ENCODE measurements at regions not wholly inside any gene's neighbourhood (a gene's known extent, or its start where the extent isn't known, plus 50 kb on each side); places are given as distances from the start of the nearest gene placed in this dataset.
A peak's percentile ranks its signal among the peaks of the same experiment; 100 is the strongest.

DNA sequence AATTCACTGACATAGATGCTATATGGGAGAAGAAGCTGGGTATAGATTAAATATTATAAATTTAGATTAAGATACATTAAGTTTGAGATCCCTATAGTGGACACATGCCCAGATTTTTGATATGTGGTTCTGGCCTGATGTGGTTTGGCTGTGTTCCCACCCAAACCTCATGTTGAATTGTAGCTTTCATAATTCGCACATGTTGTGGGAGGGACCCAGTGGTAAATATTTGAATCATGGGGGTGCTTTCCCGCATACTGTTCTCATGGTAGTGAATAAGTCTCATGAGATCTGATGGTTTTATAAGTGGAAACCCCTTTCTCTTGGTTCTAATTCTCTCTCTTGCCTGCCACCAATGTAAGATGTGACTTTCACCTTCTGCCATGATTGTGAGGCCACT is 189.4 kb upstream of the CD96 start:
- no peak for DNase-seq (ENCODE audit: low spot score)

DNA sequence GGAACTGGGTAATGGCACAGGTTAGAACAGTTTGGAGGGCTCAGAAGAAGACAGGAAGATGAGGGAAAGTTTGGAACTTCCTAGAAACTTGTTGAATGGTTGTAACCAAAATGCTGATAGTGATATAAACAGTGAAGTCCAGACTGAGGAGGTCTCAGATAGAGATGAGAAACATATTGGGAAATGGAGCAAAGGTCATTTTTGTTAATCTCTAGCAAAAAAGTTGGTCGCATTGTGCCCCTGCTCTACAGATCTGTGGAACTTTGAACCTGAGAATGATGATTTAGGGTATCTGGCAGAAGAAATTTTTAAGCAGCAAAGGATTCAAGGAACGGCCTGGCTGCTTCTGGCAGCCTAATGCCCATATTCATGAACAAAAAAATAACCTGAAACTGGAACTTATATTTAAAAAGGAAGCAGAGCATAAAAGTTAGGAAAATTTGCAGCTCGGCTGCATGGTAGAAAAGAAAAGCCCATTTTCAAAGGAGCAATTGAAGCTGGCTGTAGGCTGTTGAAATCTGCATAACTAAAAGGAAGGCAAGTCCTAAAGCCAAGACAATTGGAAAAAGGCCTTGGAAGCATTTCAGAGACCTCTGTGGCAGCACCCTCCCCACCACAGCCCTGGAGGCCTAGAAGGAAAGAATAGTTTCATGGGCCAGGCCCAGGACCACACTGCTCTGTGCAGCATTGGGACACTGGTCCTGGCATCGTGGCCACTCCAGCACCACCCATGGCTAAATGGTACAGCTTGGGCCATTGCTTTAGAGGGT is 182.6 kb upstream of the CD96 start:
- no peak for DNase-seq (ENCODE audit: low spot score)

DNA sequence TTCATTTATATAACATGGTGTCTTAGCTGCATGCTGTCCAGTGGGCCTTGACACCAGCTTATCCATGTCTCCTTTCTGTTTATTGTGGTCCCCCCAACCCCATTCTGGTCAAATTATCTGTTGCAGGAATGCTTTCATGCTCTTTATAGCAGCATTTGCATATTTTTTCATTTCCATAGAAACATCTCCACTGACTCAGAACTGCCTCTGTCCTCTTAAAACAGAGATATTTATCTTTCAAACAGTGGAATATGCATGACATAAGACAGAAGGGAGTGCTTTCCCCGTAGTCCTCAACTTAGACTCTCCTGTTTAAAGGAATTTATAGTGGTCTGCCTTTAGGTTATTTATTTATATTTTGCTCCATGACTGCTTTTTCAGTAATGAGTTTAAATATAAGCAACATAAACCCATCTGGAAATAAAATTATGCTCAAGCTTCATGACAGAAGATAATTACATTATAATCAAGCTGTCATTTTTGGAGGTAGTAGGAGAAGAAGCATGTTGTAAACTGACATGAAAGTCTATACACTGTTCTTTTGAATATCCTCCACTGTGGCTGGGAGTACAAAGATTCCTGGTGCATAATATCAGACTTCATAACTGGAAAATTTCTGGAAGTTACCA is 179.5 kb upstream of the CD96 start:
- no peak for DNase-seq (ENCODE audit: low spot score)

DNA sequence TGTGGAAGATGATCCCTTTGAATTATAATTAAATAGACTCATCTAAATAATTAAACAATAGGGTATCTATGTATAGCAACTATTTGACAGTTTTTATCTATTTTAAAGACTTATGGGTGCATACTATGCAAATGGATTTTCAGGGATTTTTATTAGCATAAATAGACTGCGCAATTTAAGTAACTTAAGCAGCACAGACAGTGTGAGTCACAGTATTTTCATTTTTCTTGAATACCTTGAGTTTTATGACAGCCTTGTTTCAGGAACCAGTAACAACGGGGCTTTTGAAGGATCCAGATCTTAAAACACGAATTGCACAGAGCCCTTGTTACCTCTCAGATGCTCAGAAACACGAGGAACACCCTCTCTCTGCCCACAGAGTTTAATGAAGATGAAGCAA is 175.5 kb upstream of the CD96 start:
- no peak for DNase-seq (ENCODE audit: low spot score)

DNA sequence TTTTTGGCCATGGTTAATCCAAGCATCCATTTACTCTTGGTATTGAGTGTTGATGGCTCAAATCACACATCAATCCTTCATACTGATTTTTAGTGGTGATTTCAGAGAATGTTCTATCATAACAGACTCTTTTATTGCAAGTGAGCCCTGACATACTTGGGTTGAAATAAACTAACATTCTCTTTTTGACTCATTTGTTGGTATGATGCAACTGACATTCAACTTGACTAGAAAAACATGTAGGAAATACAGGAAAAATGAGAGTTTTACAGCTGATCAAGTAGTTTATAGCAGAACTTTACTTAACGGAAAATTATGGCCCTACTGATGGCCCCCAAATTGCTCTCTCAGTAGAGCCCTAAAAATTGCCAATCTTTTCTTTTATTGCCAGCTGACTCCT is 173.9 kb upstream of the CD96 start:
- DNase-seq (ENCODE audit: low spot score) = no peak

DNA sequence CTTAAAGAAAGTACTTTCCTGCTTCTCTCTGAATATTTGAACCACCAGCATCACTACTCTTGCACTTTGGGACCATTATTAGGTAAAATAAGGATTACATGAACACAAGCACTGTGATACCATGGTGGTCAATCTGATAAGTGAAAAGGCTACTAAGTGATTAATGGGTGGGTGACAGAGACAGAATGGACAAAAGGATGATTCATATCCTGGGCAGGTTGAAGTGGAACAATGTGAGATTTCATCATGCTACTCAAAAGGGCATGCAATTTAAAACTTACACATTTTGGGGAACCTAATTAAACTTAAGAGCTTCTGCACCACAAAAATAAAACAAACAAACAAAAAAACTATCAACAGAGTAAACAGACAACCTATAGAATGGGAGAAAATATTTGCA is 172.0 kb upstream of the CD96 start:
- DNase-seq (ENCODE audit: low spot score) = peak; percentile 32

DNA sequence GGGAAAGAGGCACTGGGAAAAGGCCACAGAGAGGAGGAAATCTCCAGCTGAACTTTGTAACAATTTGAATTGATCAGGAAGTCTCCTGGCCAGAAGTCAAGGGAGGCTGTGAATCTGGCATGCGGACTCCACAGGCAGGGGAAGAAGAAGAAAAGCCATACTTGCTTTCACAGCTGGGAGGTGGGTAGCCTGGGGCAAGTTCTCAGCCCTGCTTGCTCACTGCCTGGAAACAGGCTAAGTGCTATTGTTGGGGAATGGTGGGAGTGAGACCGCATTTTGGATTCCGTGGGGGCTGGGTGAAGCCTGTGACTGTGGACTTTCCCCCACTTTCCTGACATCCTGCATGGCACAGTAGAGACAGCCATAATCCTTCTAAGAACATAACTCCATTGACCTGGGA is 168.8 kb upstream of the CD96 start:
- no peak for DNase-seq (ENCODE audit: low spot score)

DNA sequence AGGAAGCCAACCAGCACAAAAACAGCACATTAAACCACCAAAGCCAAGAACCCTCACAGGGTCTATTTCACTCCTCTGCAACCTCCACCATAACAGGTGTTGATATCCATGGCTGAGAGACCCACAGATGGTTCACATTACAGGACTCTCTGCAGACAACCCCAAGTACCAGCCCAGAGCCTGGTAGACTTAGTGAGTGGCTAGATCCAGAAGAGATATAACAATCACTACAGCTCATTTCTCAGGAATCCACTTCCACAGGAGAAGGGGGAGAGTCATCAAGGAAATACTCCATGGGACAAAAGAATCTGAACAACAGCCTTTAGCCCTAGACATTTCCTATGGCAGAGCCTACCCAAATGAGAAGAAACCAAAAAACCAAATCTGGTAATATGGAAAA is 168.1 kb upstream of the CD96 start:
- DNase-seq (ENCODE audit: low spot score) = no peak

DNA sequence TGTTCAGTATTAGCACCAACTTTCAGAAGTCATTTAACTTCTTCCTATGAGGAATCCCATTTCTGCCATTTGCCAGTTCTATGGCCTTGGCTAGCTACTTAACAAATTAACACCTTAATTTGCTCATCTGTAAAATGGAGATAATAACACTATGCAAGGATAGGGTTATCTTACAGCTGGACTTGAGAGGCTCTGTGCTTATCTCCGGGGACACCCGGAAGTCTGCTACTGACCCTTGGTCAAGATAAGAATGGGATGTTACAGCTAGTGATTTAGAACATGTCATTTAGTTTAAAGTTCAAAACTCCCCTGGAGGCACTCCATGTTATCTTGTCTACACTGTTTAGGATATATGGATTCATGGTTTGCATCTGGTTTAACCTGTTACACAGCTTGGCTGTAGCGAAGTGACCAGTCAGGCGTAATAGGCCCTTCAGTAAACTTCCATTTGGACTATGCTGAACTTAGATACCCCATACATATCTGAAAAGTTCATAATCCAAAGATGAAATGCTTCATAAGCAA is 156.0 kb upstream of the CD96 start:
- DNase-seq (ENCODE audit: low spot score) = no peak

DNA sequence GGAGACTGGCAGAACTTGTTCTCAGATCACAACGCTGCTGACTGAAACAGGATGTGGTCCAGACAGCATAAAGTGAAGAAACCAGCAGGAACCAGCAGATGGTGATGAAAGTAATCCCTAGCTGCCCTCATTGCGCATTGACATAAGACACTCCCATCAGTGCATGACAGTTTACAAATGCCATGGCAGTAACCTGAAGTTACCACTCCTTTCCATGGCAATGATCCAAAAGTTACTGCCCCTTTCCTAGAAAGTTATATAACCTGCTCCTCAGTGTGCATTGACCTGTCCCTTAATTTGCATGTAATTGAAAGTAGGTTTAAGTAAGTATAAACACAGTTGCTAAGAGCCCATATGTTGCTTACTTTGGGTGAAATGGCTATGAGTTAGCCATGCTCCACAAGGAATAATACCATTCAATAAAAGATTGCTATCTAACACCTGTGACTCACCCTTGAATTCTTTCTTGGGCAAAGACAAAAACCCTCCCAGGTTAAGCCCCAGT is 149.1 kb upstream of the CD96 start:
- peak; percentile 36 for DNase-seq (ENCODE audit: low spot score)

DNA sequence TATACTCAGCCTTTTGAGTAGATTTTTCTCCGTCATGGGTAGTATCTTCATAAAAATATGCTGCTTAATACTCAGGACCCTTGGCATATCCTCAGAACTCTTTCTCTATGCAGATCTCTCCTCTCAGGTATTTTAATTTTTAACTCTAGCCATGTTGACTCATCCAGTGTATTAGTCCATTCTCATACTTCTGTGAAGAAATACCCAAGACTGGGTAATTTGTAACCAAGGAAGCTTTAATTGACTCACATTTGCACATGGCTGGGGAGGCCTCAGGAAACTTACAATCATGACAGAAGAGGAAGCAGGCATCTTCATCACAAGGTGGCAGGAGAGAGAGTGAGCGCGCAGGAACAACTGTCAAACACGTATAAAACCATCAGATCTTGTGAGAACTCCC is 129.3 kb upstream of the CD96 start:
- no peak for DNase-seq (ENCODE audit: low spot score)

DNA sequence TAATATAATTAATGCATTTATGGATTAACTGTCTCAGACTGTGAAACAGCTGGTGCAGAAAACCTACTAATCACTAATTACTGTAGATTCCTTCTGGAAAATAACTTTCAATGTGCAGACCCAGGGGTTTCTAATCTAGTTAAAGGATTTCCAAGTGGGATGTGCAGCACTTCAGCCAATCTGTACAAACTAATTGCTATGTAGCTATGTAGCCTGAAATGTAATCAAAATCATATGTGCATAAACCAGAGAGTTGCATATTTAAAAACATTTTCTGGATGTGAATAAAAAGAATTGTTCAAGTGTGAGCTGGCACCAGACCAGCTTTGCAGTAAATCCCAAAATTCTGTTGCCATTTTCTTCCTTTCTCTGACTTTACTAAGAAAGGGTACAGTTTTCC is 127.5 kb upstream of the CD96 start:
- DNase-seq (ENCODE audit: low spot score) = no peak

DNA sequence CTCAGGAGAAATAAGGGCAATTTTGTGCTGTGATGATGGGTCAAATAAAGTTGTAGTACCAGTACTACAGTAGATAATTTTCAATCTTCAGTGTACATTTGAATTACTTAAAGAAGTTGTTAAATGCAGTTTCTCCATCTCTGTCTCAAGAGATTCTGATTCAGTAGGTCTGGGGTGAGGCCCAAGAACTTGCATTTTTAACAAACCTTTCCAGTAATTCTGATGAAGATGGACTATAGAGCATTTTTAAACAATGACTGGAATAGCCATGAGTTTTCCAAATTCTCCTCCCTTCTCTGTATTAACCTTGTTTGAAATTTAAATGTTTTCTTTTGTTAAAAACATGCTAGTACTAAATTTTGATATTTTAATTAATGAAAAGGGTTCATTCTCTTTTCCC is 127.0 kb upstream of the CD96 start:
- no peak for DNase-seq (ENCODE audit: low spot score)

DNA sequence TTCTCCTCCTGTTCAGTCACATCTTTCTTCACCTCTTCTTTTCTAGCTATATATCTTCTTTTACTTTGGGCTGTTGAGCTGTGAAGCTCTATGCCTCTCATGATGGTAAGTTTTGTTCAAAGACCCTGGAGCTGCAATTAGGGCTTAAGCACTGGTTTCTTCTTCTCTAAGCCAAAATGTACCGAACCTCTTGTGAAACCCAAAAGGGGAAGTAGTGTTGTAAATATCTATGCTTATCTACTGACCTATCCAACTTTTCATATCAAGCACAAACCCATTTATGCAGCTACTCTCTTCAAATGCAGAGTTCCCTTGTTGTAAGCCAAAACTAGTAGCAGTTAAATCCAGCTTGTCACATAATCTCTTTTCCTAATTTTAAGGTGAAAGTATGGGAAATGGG is 123.6 kb upstream of the CD96 start:
- no peak for DNase-seq (ENCODE audit: low spot score)

DNA sequence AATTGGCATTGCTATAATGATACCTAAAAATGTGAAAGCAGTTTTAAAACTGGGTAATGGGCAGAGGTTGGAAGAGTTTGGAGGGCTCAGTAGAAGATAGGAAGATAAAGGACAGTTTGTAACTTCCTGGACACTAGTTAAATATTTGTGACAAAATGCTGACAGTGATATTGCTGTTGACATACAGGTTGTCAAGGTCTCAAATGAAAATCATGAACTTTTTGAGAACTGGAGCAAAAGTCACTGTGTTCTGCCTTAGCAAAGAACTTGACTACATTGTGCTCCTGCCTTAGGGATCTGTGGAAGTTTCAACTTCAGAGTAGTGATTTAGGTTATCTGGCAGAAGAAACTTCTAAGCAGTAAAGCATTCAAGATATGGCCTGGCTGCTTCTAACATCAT is 113.7 kb upstream of the CD96 start:
- DNase-seq (ENCODE audit: low spot score) = no peak

DNA sequence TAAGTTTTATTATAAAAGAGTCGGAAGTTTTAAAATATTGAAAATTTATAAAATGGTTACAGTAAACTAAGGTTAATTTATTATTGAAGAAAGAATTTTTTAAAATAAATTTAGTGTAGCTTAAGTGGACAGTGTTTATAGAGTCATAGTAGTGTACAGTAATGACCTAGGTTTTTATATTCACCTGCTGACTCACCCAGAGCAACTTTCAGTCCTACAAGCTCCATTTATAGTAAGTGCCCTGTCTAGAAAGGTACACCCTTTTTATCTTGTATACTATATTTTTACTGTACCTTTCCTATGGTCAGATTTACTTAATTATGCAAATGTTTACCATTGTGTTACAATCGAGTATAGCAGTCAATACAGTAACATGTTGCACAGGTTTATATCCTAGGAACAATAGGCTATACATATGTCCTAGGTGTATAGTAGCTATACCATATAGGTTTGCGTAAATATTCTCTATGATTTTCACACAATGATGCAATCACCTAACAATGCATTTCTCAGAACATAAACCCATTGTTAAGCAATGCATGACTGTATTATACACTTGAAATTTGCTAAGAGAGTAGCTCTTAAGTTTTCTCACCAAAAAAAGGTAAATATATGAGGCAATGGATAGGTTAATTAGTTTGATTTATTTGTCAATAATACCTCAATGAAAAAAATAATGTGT is 106.9 kb upstream of the CD96 start:
- DNase-seq (ENCODE audit: low spot score) = no peak

DNA sequence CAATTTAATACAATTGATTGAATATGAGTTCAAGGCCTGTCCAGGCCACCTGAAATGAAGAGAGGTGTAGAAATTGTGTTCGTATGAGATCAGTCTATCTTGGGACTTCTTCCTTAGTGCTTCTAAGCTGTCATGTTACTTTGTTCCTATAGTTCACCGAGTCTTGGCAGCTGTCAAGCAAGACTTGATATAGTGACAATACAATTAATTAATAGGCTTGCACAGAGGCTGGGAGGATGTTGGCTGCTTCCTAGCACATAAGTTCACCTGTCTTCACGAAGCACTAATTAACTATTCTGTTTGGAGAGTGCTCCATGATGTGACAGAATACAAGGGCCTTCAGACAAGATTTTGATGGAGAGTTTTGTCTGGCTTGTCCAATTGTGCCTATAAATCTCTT is 103.7 kb upstream of the CD96 start:
- DNase-seq (ENCODE audit: low spot score) = no peak

DNA sequence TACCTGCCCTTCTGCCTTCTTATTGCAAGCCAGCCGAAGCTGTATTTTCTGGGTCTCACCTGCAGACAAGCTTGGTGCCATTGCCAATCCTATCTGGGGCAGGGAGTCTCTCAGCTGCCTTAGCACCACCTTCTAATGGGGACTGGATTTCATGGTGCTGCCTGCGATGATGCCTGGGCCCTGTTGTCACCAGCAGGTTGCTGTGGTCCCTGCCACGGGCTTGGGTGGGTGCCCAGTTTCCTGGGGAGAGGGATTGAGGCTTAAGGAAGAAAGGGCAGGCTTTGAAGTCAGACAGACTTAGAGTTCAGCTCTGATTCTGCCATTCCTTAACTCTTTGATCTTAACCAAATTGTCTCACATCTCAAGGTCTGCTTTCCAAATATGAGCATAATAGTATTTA is 87.4 kb upstream of the CD96 start:
- DNase-seq (ENCODE audit: low spot score) = no peak

DNA sequence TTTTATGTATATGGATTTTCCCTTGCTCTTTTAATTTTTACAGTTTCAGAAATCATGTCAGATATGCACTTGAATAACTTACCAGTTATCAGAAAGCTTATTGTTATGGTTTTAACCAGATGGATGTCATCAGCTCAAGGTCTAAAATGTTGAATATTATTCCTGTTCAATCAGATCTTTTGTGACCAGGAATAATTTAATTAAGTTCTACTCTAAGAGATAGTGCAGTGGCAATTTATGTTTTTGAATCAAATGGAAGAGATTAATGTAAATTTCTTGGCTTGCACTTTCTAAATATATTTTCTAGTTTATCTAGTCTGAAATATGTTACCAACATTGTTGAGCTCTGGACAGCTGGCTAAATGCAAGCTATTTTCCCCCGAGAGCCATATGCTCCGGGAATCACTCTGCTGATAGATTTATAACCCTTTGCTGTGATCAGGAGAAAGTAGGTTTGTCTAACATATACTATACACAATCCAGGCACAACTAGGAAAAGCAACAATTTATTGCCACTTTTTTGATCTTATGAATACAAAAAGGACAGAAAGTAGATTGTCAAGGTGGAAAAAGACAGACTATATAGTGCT is 76.8 kb upstream of the CD96 start:
- DNase-seq (ENCODE audit: low spot score) = no peak

DNA sequence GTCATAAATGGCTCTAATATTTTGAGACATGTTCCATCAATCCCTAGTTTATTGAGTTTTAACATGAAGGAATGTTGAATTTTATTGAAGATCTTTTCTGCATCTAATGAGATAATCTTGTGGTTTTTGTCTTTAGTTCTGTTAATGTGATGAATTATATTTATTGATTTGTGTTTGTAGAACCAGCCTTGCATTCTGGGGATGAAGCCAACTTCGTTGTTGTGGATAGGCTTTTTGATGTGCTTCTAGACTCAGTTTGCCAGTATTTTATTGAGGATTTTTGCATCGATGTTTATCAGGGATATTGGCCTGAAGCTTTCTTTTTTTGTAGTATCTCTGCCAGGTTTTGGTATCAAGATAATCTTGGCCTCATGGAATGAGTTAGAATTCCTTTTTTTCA is 72.0 kb upstream of the CD96 start:
- DNase-seq (ENCODE audit: low spot score) = no peak

DNA sequence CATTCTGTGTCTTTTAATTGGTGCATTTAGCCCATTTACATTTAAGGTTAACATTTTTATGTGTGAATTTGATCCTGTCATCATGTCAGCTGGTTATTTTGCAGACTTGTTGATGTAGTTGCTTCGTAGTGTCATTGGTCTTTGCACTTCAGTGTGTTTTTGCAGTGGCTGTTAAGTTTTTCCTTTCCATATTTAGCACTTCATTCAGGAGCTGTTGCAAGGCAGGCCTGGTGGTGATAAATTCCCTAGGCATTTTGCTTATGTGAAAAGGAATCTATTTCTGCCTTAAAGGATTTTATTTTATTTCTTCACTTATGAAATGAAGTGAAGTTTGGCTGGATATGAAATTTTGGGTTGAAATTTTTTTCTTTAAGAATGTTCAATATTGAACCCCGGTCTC is 70.2 kb upstream of the CD96 start:
- DNase-seq (ENCODE audit: low spot score) = no peak

DNA sequence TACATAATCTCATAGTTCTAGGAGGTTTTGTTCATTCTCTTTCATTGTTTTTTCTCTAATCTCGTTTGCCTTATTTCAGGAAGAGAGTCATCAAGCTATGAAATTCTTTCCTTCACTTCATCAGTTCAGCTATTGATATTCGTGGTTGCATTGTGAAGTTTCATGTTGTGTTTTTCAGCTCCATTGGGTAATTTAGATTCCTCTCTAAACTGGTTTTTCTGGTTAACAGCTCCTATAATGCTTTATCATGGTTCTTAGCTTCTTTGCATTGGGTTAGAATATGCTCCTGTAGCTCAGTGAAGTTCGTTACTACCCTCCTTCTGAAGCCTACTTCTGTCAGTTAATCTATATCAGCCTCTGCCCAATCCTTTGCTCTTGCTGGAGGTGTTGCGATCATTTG is 69.4 kb upstream of the CD96 start:
- no peak for DNase-seq (ENCODE audit: low spot score)

DNA sequence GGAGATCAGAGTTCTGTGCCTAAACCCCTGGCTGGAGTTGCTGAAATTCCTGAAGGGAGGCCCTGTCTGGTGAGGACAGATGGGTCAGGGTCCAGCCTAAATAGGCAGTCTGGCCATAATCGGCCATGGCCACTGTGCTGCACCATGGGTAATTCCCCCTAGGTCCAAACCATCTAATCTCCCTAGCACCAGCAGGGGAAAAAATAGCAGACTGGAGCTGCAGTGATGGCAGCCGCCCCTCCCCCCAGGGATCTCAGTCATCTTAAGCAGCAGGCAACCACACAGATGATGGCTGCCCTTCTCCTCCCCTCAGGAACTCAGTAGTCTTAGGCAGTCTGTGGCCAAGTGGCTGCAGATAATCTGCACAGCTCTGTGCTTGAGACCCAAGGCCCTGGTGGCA is 68.4 kb upstream of the CD96 start:
- DNase-seq (ENCODE audit: low spot score) = peak; percentile 4
